ENCODE measurements at regions not wholly inside any gene's neighbourhood (a gene's known extent, or its start where the extent isn't known, plus 50 kb on each side); places are given as distances from the start of the nearest gene placed in this dataset.

- TF ChIP-seq POLR2AphosphoS5 (IDR thresholded peaks at IDR 0.05; ENCODE audit: borderline replicate concordance, low read depth, low read length) (peak; percentile 19; the same call in 1 of the 2 replicates), EZH2 (IDR thresholded peaks at IDR 0.05) (no peak)
Observed at GRCh38 chr10:3714531-3714930, 70.5 kb downstream of the KLF6 start.
